GM13976 (cell line): ENCODE measurements at regions not wholly inside any gene's neighbourhood (a gene's known extent, or its start where the extent isn't known, plus 50 kb on each side); places are given as distances from the start of the nearest gene placed in this dataset.

Experiments
- DNase-seq: peaks from one replicate; pipeline ENCODE4 v3.0.0; 2012; ENCODE audit warnings: low spot score
- in situ Hi-C: fragments of 300-500 bp; cut with MboI; formaldehyde crosslinking; loops from one replicate; pipeline ENCODE4 v1.12.0; 2022; ENCODE audit warnings: low sequenced_read_pairs, mixed read lengths, inconsistent platforms; ENCODE audit not compliant: unreplicated experiment
- TF ChIP-seq, protein P1 (sequence below): IDR thresholded peaks from 2 replicates; pipeline ENCODE4 v1.5.1; 2012; ENCODE audit warnings: borderline replicate concordance, mild to moderate bottlenecking; ENCODE audit not compliant: insufficient read depth; ENCODE audit errors: extremely low read depth, missing control alignments, control extremely low read depth

- in situ Hi-C loops: no loop called here
- DNase-seq: no peak
- TF ChIP-seq, protein P1, sequence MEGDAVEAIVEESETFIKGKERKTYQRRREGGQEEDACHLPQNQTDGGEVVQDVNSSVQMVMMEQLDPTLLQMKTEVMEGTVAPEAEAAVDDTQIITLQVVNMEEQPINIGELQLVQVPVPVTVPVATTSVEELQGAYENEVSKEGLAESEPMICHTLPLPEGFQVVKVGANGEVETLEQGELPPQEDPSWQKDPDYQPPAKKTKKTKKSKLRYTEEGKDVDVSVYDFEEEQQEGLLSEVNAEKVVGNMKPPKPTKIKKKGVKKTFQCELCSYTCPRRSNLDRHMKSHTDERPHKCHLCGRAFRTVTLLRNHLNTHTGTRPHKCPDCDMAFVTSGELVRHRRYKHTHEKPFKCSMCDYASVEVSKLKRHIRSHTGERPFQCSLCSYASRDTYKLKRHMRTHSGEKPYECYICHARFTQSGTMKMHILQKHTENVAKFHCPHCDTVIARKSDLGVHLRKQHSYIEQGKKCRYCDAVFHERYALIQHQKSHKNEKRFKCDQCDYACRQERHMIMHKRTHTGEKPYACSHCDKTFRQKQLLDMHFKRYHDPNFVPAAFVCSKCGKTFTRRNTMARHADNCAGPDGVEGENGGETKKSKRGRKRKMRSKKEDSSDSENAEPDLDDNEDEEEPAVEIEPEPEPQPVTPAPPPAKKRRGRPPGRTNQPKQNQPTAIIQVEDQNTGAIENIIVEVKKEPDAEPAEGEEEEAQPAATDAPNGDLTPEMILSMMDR: no peak
These were observed 50.7 kb upstream of the SPATA12 start for GRCh38 chr3:57009802-57010201.

DNA sequence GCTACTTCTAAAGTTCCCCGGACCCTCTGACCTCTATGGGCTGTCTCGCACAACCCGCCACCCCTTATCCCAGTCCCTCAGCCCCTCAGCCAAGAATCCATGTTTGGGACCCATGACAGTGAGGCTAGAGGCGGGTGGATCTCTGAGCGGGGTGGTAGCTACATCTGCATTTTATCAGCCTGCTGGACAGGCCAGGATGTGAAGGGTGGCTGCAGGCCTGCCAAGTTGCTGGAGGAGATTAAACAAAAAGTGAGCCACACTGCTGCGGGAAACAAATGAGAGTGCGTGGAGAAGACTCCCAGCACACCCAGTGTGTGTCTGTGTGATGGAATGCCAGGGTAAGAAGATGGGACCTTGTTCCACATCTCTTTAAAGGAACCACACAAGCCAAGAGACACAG, 51.1 kb upstream of the SPATA12 start:
- in situ Hi-C loops: no loop called here
- TF ChIP-seq, protein P1: no peak
- no peak for DNase-seq

GRCh38 chr3:57007521-57008460, 52.7 kb upstream of the SPATA12 start:
- in situ Hi-C loops: no loop called here
- no peak for DNase-seq
- TF ChIP-seq, protein P1: no peak

- in situ Hi-C loops: no loop called here
- peak; percentile 36 for DNase-seq
- TF ChIP-seq, protein P1: peak; percentile 11
These were observed 53.5 kb upstream of the SPATA12 start for GRCh38 chr3:57006949-57007419.

- TF ChIP-seq, protein P1: no peak
- in situ Hi-C loops: no loop called here
These were observed 54.2 kb upstream of the SPATA12 start for GRCh38 chr3:57006179-57006657.

GRCh38 chr3:57004229-57004628, 56.2 kb upstream of the SPATA12 start:
- no peak for DNase-seq
- TF ChIP-seq, protein P1: no peak
- in situ Hi-C loops: no loop called here

More at GRCh38 chr3:57006179-57006657, 54.2 kb upstream of the SPATA12 start:
- DNase-seq: no peak
